ENCODE measurements at regions not wholly inside any gene's neighbourhood (a gene's known extent, or its start where the extent isn't known, plus 50 kb on each side); places are given as distances from the start of the nearest gene placed in this dataset.

DNA sequence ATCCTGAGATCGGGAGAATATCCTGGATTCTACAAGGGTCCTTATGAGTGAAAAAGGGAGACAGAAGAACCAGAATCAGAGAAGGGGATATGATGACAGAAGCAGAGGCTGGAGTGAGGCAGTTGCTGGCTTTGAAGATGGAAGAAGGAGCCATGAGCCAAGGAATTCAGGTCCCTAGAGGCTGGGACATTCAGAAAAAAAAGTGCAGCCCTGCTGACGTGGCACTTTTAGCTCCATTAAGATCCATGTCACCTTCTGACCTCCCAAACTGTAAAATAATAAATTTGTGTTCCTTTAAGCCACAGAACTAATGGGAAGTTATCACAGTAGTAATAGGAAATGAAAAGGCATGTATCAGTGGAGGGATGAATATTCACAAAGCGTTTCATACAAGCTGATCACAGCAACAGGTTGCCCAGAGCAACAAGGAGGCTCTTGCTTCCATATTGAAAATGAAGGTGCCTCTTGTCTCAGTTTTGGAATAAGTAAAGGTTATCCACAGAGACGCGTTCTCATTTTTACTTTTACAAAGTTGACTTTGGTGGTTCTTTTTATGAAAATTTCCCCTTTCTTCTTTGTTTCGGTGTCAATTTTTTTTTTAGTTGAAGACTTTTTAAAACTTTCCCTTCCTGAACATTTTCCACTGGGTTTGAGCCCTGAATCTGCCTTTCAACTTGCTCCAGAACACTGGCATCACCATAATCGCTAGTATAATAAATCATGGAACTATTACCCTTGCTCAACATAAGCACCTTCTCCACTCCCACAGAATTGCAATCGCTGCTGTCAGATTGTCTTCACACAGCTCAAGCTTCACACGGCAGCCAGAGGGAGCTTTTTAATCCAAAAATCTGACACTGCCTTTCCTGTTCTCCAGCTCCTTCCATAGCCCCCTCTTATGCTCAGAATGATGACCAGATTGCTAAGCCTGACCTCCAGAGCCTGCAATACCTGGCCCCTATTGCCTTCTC lies 127.6 kb upstream of the RBPJ start:
- TF ChIP-seq, protein P1, sequence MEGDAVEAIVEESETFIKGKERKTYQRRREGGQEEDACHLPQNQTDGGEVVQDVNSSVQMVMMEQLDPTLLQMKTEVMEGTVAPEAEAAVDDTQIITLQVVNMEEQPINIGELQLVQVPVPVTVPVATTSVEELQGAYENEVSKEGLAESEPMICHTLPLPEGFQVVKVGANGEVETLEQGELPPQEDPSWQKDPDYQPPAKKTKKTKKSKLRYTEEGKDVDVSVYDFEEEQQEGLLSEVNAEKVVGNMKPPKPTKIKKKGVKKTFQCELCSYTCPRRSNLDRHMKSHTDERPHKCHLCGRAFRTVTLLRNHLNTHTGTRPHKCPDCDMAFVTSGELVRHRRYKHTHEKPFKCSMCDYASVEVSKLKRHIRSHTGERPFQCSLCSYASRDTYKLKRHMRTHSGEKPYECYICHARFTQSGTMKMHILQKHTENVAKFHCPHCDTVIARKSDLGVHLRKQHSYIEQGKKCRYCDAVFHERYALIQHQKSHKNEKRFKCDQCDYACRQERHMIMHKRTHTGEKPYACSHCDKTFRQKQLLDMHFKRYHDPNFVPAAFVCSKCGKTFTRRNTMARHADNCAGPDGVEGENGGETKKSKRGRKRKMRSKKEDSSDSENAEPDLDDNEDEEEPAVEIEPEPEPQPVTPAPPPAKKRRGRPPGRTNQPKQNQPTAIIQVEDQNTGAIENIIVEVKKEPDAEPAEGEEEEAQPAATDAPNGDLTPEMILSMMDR (IDR thresholded peaks at IDR 0.05) = no peak

GRCh38 chr4:26194764-26195163 lies 126.0 kb upstream of the RBPJ start:
- TF ChIP-seq, protein P1 (IDR thresholded peaks at IDR 0.05) = no peak

DNA sequence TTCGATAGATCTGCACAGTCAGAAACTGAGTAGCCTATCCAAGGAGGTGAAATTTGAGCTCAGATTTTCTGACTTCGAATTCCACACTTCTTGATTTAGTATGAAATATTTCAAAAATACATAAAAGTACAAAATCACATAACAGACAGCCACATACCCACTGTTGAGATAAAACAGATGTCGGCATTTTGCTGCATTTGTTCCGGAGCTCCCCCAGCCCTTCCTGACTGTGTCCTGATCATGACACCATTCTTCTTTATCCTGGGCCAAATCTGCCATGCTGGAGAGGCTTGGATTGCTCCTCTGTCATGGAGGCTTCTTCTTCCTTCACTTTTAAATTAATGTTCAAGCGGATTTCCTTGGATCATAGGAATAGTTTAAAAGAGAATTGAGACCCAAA lies 124.2 kb upstream of the RBPJ start:
- TF ChIP-seq, protein P1 (IDR thresholded peaks at IDR 0.05) = no peak

- TF ChIP-seq, protein P1 (IDR thresholded peaks at IDR 0.05) = no peak
Measured at GRCh38 chr4:26197018-26197779, 123.6 kb upstream of the RBPJ start.

- TF ChIP-seq, protein P1 (IDR thresholded peaks at IDR 0.05) = no peak
Measured at GRCh38 chr4:26199596-26199995, 121.2 kb upstream of the RBPJ start.

- TF ChIP-seq, protein P1 (IDR thresholded peaks at IDR 0.05) = no peak
Measured at GRCh38 chr4:26201120-26201519, 119.7 kb upstream of the RBPJ start.

GRCh38 chr4:26204249-26204825 lies 116.5 kb upstream of the RBPJ start:
- TF ChIP-seq, protein P1 (IDR thresholded peaks at IDR 0.05) = no peak
